Tibial nerve (tissue), 4 donors: ENCODE measurements at regions not wholly inside any gene's neighbourhood (a gene's known extent, or its start where the extent isn't known, plus 50 kb on each side); places are given as distances from the start of the nearest gene placed in this dataset.

Experiments used
- CTCF ChIP-seq, 5 experiments: fragments of 200-600 bp in 3 of 5; fragments of 450-650 bp in 2 of 5; sonication (generic) in 3 of 5; IDR thresholded peaks; one replicate each; pipeline ENCODE4 v1.5.1; 2016 to 2019; ENCODE audit warnings: antibody characterized with exemption in 5 of 5, mild to moderate bottlenecking in 3 of 5, moderate library complexity in 2 of 5
- EP300 ChIP-seq, 2 donors: sonication (generic); formaldehyde crosslinking; IDR thresholded peaks; one replicate each; pipeline ENCODE4 v1.6.1; 2017; ENCODE audit warnings: antibody characterized with exemption in 2 of 2, mild to moderate bottlenecking in 1 of 2
- POLR2A ChIP-seq, 2 donors: fragments of 450-650 bp; IDR thresholded peaks; one replicate each; pipeline ENCODE4 v1.6.1; 2017; ENCODE audit warnings: antibody characterized with exemption in 2 of 2, mild to moderate bottlenecking in 2 of 2, moderate library complexity in 2 of 2

DNA sequence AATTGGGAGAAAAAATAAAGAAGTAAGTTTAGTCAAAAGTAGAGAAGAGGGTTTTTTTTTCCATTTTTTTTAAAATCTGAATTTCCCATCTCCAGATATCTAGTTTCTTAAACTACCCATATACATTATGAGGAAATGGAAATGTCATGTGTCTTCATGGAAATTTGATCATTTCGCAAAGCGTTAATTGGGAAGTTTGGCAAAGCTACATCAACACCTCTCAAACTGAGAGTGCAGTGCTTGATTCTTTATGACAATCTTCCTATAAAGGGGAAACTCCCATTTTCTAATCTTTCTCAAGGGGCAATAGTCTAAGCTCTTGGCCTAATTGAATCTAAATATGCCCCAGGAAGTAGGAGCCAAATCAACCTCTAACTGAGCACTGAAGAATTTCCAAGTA is 110.4 kb upstream of the INHBA start:
- TF ChIP-seq CTCF (IDR thresholded peaks at IDR 0.05) = no peak
- no peak for TF ChIP-seq POLR2A (IDR thresholded peaks at IDR 0.05)
- TF ChIP-seq EP300 (IDR thresholded peaks at IDR 0.05) = no peak
